OCI-LY3 (cell line): ENCODE measurements at regions not wholly inside any gene's neighbourhood (a gene's known extent, or its start where the extent isn't known, plus 50 kb on each side); places are given as distances from the start of the nearest gene placed in this dataset.

ENCODE experiments used
- H2AFZ ChIP-seq: fragments of 200-600, 300-600 bp; shearing (Covaris generic); 2 replicates; pipeline ENCODE4 v1.6.0; 2014; ENCODE audit warnings: antibody characterized with exemption, low read depth, low read length
- H3K27ac ChIP-seq: fragments of 200-600, 300-600 bp; sonication (generic); 2 replicates; pipeline ENCODE4 v1.5.1; 2014; ENCODE audit warnings: mild to moderate bottlenecking, low read length, moderate library complexity, mixed read lengths
- H3K27me3 ChIP-seq: fragments of 200-600, 300-600 bp; sonication (generic); 2 replicates; pipeline ENCODE4 v1.6.1; 2014; ENCODE audit warnings: low read depth, low read length, mixed read lengths
- H3K36me3 ChIP-seq: fragments of 200-600, 300-600 bp; sonication (generic); replicated peaks from 2 replicates; pipeline ENCODE3; 2014; ENCODE audit warnings: low read depth, low read length, mixed read lengths
- H3K4me1 ChIP-seq: fragments of 300-600, 200-600 bp; sonication (generic); 2 replicates; pipeline ENCODE4 v1.6.1; 2014; ENCODE audit warnings: low read length, mixed read lengths
- H3K4me2 ChIP-seq: fragments of 200-600, 300-600 bp; sonication (generic); 2 replicates; pipeline ENCODE4 v1.6.1; 2014; ENCODE audit warnings: low read length, mixed read lengths
- H3K4me3 ChIP-seq: fragments of 300-600, 200-600 bp; sonication (generic); 2 replicates; pipeline ENCODE4 v1.5.1; 2014; ENCODE audit warnings: antibody characterized with exemption, mild to moderate bottlenecking, low read length, moderate library complexity
- H3K79me2 ChIP-seq: fragments of 300-600, 200-600 bp; shearing (Covaris generic); 2 replicates; pipeline ENCODE4 v1.6.1; 2014; ENCODE audit warnings: mild to moderate bottlenecking, low read length, mixed read lengths
- H3K9ac ChIP-seq: fragments of 300-600, 200-600 bp; shearing (Covaris generic); 2 replicates; pipeline ENCODE4 v1.6.0; 2014; ENCODE audit warnings: mild to moderate bottlenecking, low read length, moderate library complexity
- H3K9me3 ChIP-seq: fragments of 200-600, 300-600 bp; shearing (Covaris generic); 2 replicates; pipeline ENCODE4 v1.6.1; 2014; ENCODE audit warnings: low read length, mixed read lengths; ENCODE audit not compliant: insufficient read depth
- H4K20me1 ChIP-seq: fragments of 200-600, 300-600 bp; sonication (generic); 2 replicates; pipeline ENCODE4 v1.6.1; 2016; ENCODE audit warnings: low read length, mixed read lengths; ENCODE audit not compliant: insufficient read depth
- EZH2phosphoT487 ChIP-seq: fragments of 200-600 bp; shearing (Covaris generic); IDR thresholded peaks from 2 replicates; pipeline ENCODE4 v1.6.1; 2018; ENCODE audit warnings: antibody characterized with exemption, mixed run types, low read depth
- TF ChIP-seq, protein P1 (sequence below): fragments of 200-600, 300-600 bp; sonication (generic); IDR thresholded peaks from 2 replicates; pipeline ENCODE4 v1.5.1; 2014; ENCODE audit warnings: antibody characterized with exemption, low read length, low read depth

DNA sequence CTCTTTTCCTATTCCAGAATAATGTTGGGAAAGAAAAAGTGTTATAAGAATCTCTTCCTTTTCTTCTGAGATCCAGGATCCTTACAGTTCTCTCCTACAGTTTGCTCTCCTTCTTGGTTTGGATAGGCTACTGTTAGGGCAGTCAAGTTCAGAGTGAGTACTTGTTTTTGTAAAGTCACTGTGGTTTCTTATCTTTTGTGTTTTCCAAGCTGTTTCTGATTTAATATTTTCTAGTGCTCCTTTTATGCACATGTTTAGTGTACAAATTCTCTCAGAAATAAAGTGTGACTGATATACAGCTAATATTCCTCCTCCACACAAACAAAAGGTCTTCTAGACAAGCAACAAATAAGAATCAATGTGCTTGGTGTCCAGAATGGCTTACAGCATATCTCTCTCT lies 107.7 kb downstream of the BACH1 start:
- H2AFZ ChIP-seq = no peak overlapping the region
- H3K4me2 ChIP-seq = no peak overlapping the region
- H3K4me3 ChIP-seq = no peak overlapping the region
- H3K36me3 ChIP-seq = peaks cover 6% of the 10 kb centered on the region
- no peak for TF ChIP-seq EZH2phosphoT487
- TF ChIP-seq, protein P1, sequence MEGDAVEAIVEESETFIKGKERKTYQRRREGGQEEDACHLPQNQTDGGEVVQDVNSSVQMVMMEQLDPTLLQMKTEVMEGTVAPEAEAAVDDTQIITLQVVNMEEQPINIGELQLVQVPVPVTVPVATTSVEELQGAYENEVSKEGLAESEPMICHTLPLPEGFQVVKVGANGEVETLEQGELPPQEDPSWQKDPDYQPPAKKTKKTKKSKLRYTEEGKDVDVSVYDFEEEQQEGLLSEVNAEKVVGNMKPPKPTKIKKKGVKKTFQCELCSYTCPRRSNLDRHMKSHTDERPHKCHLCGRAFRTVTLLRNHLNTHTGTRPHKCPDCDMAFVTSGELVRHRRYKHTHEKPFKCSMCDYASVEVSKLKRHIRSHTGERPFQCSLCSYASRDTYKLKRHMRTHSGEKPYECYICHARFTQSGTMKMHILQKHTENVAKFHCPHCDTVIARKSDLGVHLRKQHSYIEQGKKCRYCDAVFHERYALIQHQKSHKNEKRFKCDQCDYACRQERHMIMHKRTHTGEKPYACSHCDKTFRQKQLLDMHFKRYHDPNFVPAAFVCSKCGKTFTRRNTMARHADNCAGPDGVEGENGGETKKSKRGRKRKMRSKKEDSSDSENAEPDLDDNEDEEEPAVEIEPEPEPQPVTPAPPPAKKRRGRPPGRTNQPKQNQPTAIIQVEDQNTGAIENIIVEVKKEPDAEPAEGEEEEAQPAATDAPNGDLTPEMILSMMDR = no peak
- H3K27ac ChIP-seq = no peak overlapping the region
- no peaks in the 10 kb centered on the region for H3K4me1 ChIP-seq
- no peaks in the 10 kb centered on the region for H3K9me3 ChIP-seq
- no peaks in the 10 kb centered on the region for H3K79me2 ChIP-seq
- H3K9ac ChIP-seq = no peak overlapping the region
- no peaks in the 10 kb centered on the region for H3K27me3 ChIP-seq
- no peaks in the 10 kb centered on the region for H4K20me1 ChIP-seq

DNA sequence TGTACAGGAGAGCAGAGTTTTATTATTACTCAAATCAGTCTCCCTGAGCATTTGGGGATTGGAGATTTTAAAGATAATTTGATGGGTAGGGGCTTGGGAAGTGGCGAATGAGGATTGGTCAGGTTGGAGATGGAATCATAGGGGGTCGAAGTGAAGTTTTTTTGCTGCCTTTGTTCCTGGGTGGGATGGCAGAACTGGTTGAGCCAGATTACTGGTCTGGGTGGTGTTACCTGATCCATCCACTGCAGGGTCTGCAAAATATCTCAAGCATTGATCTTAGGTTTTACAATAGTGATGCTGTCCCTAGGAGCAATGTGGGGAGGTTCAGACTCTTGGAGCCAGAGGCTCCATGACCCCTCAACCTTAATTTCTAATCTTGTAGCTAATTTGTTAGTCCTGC lies 108.8 kb downstream of the BACH1 start:
- Histone ChIP-seq H3K4me3 (no peak overlapping the region), H3K4me1 (no peaks in the 10 kb centered on the region), H3K79me2 (no peaks in the 10 kb centered on the region), H2AFZ (no peak overlapping the region), H3K27ac (no peak overlapping the region), H4K20me1 (no peaks in the 10 kb centered on the region), H3K9me3 (no peaks in the 10 kb centered on the region), H3K27me3 (no peaks in the 10 kb centered on the region), H3K9ac (no peak overlapping the region), H3K4me2 (no peak overlapping the region), H3K36me3 (peaks cover 3% of the 10 kb centered on the region)
- TF ChIP-seq EZH2phosphoT487 = no peak
- TF ChIP-seq, protein P1 = no peak

- Histone ChIP-seq H3K4me1 (peaks cover 4% of the 10 kb centered on the region), H3K27ac (no peak overlapping the region), H4K20me1 (no peaks in the 10 kb centered on the region), H3K4me2 (no peak overlapping the region), H3K9me3 (no peaks in the 10 kb centered on the region), H2AFZ (no peak overlapping the region), H3K36me3 (no peaks in the 10 kb centered on the region), H3K79me2 (no peaks in the 10 kb centered on the region), H3K4me3 (no peak overlapping the region), H3K9ac (no peak overlapping the region), H3K27me3 (no peaks in the 10 kb centered on the region)
- no peak for TF ChIP-seq EZH2phosphoT487
- TF ChIP-seq, protein P1 = no peak
Observed at GRCh38 chr21:29413683-29414082, 115.0 kb downstream of the BACH1 start.

DNA sequence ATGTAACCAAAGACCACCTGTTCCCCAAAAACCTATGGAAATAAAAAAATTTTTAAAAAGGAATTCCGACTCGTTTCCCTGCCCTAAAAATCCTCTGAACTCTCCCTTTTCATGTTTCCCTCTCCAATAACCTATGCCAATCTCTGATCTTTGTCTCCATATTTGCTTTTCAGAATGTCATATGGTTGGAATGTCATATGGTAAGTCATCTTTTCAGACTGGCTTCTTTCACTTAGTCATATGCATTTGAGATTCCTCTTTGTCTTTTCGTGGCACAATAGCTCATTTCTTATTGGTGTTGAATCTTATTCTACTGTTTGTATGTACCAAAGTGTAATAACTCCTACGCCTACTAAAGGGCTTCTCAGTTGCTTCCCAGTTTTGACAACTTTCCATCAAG lies 117.5 kb downstream of the BACH1 start:
- Histone ChIP-seq H4K20me1 (no peaks in the 10 kb centered on the region), H3K36me3 (no peaks in the 10 kb centered on the region), H3K4me1 (peaks cover 9% of the 10 kb centered on the region), H3K79me2 (no peaks in the 10 kb centered on the region), H3K4me2 (no peak overlapping the region), H3K9me3 (no peaks in the 10 kb centered on the region), H2AFZ (no peak overlapping the region), H3K27ac (no peak overlapping the region), H3K9ac (no peak overlapping the region), H3K4me3 (no peak overlapping the region), H3K27me3 (no peaks in the 10 kb centered on the region)
- no peak for TF ChIP-seq EZH2phosphoT487
- TF ChIP-seq, protein P1 = no peak
